Astrocyte (in vitro differentiated cells and primary cell): ENCODE measurements at regions not wholly inside any gene's neighbourhood (a gene's known extent, or its start where the extent isn't known, plus 50 kb on each side); places are given as distances from the start of the nearest gene placed in this dataset.

ENCODE experiments used
- EZH2 ChIP-seq: IDR thresholded peaks from 2 replicates; pipeline ENCODE4 v1.6.1; 2012; ENCODE audit warnings: mild to moderate bottlenecking, low read length, inconsistent platforms; ENCODE audit not compliant: insufficient read depth
- TF ChIP-seq, protein P1 (sequence below): IDR thresholded peaks from 2 replicates; pipeline ENCODE4 v1.5.1; 2011; ENCODE audit warnings: low read depth, mild to moderate bottlenecking, inconsistent platforms, low read length, moderate library complexity; ENCODE audit not compliant: insufficient read depth

DNA sequence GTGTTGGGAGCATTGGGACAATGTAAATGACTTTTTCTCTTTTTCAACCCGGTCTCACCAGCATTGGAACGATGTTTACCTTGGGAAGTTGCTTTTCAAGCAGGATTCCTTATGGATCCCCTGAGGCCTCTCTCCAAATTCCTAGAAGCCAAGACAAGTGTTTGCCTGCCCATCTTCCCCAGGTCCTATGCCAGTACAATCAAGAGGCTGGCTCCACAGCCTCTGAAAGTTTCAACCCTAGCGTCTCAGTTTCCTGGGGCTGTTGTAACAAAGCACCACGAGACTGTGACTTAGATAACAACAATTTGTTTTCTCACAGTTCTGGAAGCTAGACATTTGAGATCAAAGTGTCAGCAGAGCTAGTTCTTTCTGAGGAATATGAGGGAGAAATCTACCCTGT, 347.2 kb upstream of the UMPS start:
- TF ChIP-seq, protein P1, sequence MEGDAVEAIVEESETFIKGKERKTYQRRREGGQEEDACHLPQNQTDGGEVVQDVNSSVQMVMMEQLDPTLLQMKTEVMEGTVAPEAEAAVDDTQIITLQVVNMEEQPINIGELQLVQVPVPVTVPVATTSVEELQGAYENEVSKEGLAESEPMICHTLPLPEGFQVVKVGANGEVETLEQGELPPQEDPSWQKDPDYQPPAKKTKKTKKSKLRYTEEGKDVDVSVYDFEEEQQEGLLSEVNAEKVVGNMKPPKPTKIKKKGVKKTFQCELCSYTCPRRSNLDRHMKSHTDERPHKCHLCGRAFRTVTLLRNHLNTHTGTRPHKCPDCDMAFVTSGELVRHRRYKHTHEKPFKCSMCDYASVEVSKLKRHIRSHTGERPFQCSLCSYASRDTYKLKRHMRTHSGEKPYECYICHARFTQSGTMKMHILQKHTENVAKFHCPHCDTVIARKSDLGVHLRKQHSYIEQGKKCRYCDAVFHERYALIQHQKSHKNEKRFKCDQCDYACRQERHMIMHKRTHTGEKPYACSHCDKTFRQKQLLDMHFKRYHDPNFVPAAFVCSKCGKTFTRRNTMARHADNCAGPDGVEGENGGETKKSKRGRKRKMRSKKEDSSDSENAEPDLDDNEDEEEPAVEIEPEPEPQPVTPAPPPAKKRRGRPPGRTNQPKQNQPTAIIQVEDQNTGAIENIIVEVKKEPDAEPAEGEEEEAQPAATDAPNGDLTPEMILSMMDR, result no peak
- no peak for TF ChIP-seq EZH2
